ENCODE measurements at regions not wholly inside any gene's neighbourhood (a gene's known extent, or its start where the extent isn't known, plus 50 kb on each side); places are given as distances from the start of the nearest gene placed in this dataset.

GRCh38 chr18:30596635-30597034, 445.9 kb downstream of the DSC3 start:
- TF ChIP-seq CTCF (CRISPR knock-in tag; IDR thresholded peaks at IDR 0.05) = no peak
- no peak for TF ChIP-seq CERS6 (CRISPR knock-in tag; IDR thresholded peaks at IDR 0.05)
- TF ChIP-seq NCOA1 (CRISPR knock-in tag; IDR thresholded peaks at IDR 0.05) = no peak
- TF ChIP-seq ZBTB33 (CRISPR knock-in tag; IDR thresholded peaks at IDR 0.05) = no peak
- TF ChIP-seq ZNF512B (CRISPR knock-in tag; IDR thresholded peaks at IDR 0.05; ENCODE audit: borderline replicate concordance) = no peak
- TF ChIP-seq USF2 (IDR thresholded peaks at IDR 0.05; ENCODE audit: low read depth, low read length) = no peak
- TF ChIP-seq USF2 (CRISPR knock-in tag; IDR thresholded peaks at IDR 0.05; ENCODE audit: borderline replicate concordance) = no peak
- no peak for TF ChIP-seq E2F1 (CRISPR knock-in tag; IDR thresholded peaks at IDR 0.05)
- no peak for TF ChIP-seq POLR2AphosphoS5 (IDR thresholded peaks at IDR 0.05; ENCODE audit: low read depth, low read length)
- no peak for TF ChIP-seq MXD1 (CRISPR knock-in tag; IDR thresholded peaks at IDR 0.05)
- no peak for TF ChIP-seq TOE1 (CRISPR knock-in tag; IDR thresholded peaks at IDR 0.05)
- TF ChIP-seq ZNF335 (CRISPR knock-in tag; IDR thresholded peaks at IDR 0.05) = no peak
